ENCODE measurements at regions not wholly inside any gene's neighbourhood (a gene's known extent, or its start where the extent isn't known, plus 50 kb on each side); places are given as distances from the start of the nearest gene placed in this dataset.

DNA sequence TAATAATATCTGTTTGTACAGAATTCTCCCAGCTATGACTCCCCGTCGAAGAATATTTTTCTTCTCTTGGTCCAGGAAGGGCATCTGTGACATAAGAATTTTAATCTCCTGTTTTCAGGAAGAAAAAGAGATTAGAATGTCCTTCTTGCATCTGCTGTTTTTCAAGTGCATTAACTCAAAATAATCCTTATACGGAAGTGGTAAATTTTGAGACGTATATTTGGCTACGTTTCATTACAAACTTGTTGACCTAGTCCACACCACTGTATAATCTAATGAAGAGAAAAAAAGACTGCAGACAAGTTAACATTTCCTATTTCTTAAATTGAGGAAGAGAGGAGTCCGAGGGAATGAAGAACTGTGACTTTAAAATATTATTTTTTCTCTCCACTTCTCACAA is 959.9 kb downstream of the DIAPH3 start:
- no peaks in the 10 kb centered on the region for H4K20me1 ChIP-seq (ENCODE audit: insufficient read depth, low read length)
- H3K79me2 ChIP-seq (ENCODE audit: insufficient read depth, low read length): no peaks in the 10 kb centered on the region
- Mint-ChIP-seq H3K4me3 (ENCODE audit: unreplicated experiment) (no peak overlapping the region), H3K27ac (ENCODE audit: unreplicated experiment) (no peak overlapping the region), H3K27me3 (ENCODE audit: low read depth, unreplicated experiment) (peaks cover 2% of the 10 kb centered on the region), H3K9me3 (ENCODE audit: unreplicated experiment) (no peaks in the 10 kb centered on the region), H3K36me3 (ENCODE audit: low read depth, unreplicated experiment) (no peaks in the 10 kb centered on the region), H3K4me1 (ENCODE audit: low read depth, unreplicated experiment) (no peaks in the 10 kb centered on the region)
- no peak overlapping the region for H3K4me2 ChIP-seq (ENCODE audit: low read length)
- H3K36me3 ChIP-seq (ENCODE audit: insufficient read depth, low read length): no peaks in the 10 kb centered on the region
- no peak overlapping the region for H3K4me3 ChIP-seq (ENCODE audit: insufficient read depth, low read depth, low read length)
- H3K27ac ChIP-seq (ENCODE audit: low read depth, low read length): no peak overlapping the region
- no peaks in the 10 kb centered on the region for H3K9me3 ChIP-seq (ENCODE audit: insufficient read depth, low read depth, low read length)
- no peaks in the 10 kb centered on the region for H3K4me1 ChIP-seq (ENCODE audit: insufficient read depth, low read length)
- H3K9ac ChIP-seq (ENCODE audit: low read length): no peak overlapping the region
- H3K27me3 ChIP-seq (ENCODE audit: insufficient read depth, low read length): no peaks in the 10 kb centered on the region
- DNase-seq (ENCODE audit: low read depth) (no peak), FAIRE-seq (no peak)
- H2AFZ ChIP-seq (ENCODE audit: low read depth, low read length): no peak overlapping the region
- no peak for TF ChIP-seq EZH2 (IDR thresholded peaks at IDR 0.05; ENCODE audit: insufficient read depth, low read length)
- no peak for TF ChIP-seq CTCF (IDR thresholded peaks at IDR 0.05; ENCODE audit: insufficient read depth, low read depth, low read length)

GRCh38 chr13:59205501-59205900 is 958.2 kb downstream of the DIAPH3 start:
- Histone ChIP-seq H3K27ac (ENCODE audit: low read depth, low read length) (no peak overlapping the region), H4K20me1 (ENCODE audit: insufficient read depth, low read length) (no peaks in the 10 kb centered on the region), H3K36me3 (ENCODE audit: insufficient read depth, low read length) (no peaks in the 10 kb centered on the region), H2AFZ (ENCODE audit: low read depth, low read length) (no peak overlapping the region), H3K9me3 (ENCODE audit: insufficient read depth, low read depth, low read length) (no peaks in the 10 kb centered on the region), H3K4me1 (ENCODE audit: insufficient read depth, low read length) (no peaks in the 10 kb centered on the region), H3K4me2 (ENCODE audit: low read length) (no peak overlapping the region), H3K79me2 (ENCODE audit: insufficient read depth, low read length) (no peaks in the 10 kb centered on the region), H3K27me3 (ENCODE audit: insufficient read depth, low read length) (no peaks in the 10 kb centered on the region), H3K9ac (ENCODE audit: low read length) (no peak overlapping the region), H3K4me3 (ENCODE audit: insufficient read depth, low read depth, low read length) (no peak overlapping the region)
- H3K4me1 Mint-ChIP-seq (ENCODE audit: low read depth, unreplicated experiment): peaks cover 3% of the 10 kb centered on the region
- no peak for FAIRE-seq
- H3K4me3 Mint-ChIP-seq (ENCODE audit: unreplicated experiment): no peak overlapping the region
- no peak for DNase-seq (ENCODE audit: low read depth)
- H3K9me3 Mint-ChIP-seq (ENCODE audit: unreplicated experiment): no peaks in the 10 kb centered on the region
- H3K27me3 Mint-ChIP-seq (ENCODE audit: low read depth, unreplicated experiment): peaks cover 2% of the 10 kb centered on the region
- no peaks in the 10 kb centered on the region for H3K36me3 Mint-ChIP-seq (ENCODE audit: low read depth, unreplicated experiment)
- TF ChIP-seq CTCF (IDR thresholded peaks at IDR 0.05; ENCODE audit: insufficient read depth, low read depth, low read length) (no peak), EZH2 (IDR thresholded peaks at IDR 0.05; ENCODE audit: insufficient read depth, low read length) (no peak)
- H3K27ac Mint-ChIP-seq (ENCODE audit: unreplicated experiment): no peak overlapping the region

GRCh38 chr13:59208405-59209195 is 955.1 kb downstream of the DIAPH3 start:
- Histone ChIP-seq H2AFZ (ENCODE audit: low read depth, low read length) (no peak overlapping the region), H3K9me3 (ENCODE audit: insufficient read depth, low read depth, low read length) (no peaks in the 10 kb centered on the region), H3K79me2 (ENCODE audit: insufficient read depth, low read length) (no peaks in the 10 kb centered on the region), H3K4me1 (ENCODE audit: insufficient read depth, low read length) (no peaks in the 10 kb centered on the region), H3K27me3 (ENCODE audit: insufficient read depth, low read length) (no peaks in the 10 kb centered on the region), H3K9ac (ENCODE audit: low read length) (no peak overlapping the region), H3K4me2 (ENCODE audit: low read length) (no peak overlapping the region), H3K4me3 (ENCODE audit: insufficient read depth, low read depth, low read length) (no peak overlapping the region), H3K27ac (ENCODE audit: low read depth, low read length) (no peak overlapping the region), H4K20me1 (ENCODE audit: insufficient read depth, low read length) (no peaks in the 10 kb centered on the region), H3K36me3 (ENCODE audit: insufficient read depth, low read length) (no peaks in the 10 kb centered on the region)
- DNase-seq (ENCODE audit: low read depth) (no peak), FAIRE-seq (no peak)
- H3K4me1 Mint-ChIP-seq (ENCODE audit: low read depth, unreplicated experiment): peaks cover 7% of the 10 kb centered on the region
- no peaks in the 10 kb centered on the region for H3K9me3 Mint-ChIP-seq (ENCODE audit: unreplicated experiment)
- H3K27ac Mint-ChIP-seq (ENCODE audit: unreplicated experiment): no peak overlapping the region
- TF ChIP-seq EZH2 (IDR thresholded peaks at IDR 0.05; ENCODE audit: insufficient read depth, low read length): no peak
- TF ChIP-seq CTCF (IDR thresholded peaks at IDR 0.05; ENCODE audit: insufficient read depth, low read depth, low read length): no peak
- no peak overlapping the region for H3K4me3 Mint-ChIP-seq (ENCODE audit: unreplicated experiment)
- no peaks in the 10 kb centered on the region for H3K36me3 Mint-ChIP-seq (ENCODE audit: low read depth, unreplicated experiment)
- no peaks in the 10 kb centered on the region for H3K27me3 Mint-ChIP-seq (ENCODE audit: low read depth, unreplicated experiment)
